OCI-M1 (cell line): ENCODE measurements at regions not wholly inside any gene's neighbourhood (a gene's known extent, or its start where the extent isn't known, plus 50 kb on each side); places are given as distances from the start of the nearest gene placed in this dataset.

Experiments
- DNase-seq: peaks from one replicate; lab custom pipeline; 2025; lab: John Stamatoyannopoulos, UW

GRCh38 chr7:28231176-28231575 lies 50.6 kb upstream of the JAZF1 start:
- DNase-seq, result no peak

GRCh38 chr7:28236560-28236959 lies 56.0 kb upstream of the JAZF1 start:
- DNase-seq, result no peak

GRCh38 chr7:28237363-28237762 lies 56.8 kb upstream of the JAZF1 start:
- DNase-seq, result no peak

- peak; percentile 9 for DNase-seq
Measured at GRCh38 chr7:28239823-28240204, 59.2 kb upstream of the JAZF1 start.

- DNase-seq, result no peak
Measured at GRCh38 chr7:28240481-28240880, 59.9 kb upstream of the JAZF1 start.

- DNase-seq, result no peak
Measured at GRCh38 chr7:28243861-28244260, 63.3 kb upstream of the JAZF1 start.

- no peak for DNase-seq
Measured at GRCh38 chr7:28245123-28245878, 64.7 kb upstream of the JAZF1 start.

- no peak for DNase-seq
Measured at GRCh38 chr7:28246921-28247461, 66.4 kb upstream of the JAZF1 start.

GRCh38 chr7:28258240-28258639 lies 77.6 kb upstream of the JAZF1 start:
- no peak for DNase-seq

GRCh38 chr7:28260969-28261368 lies 80.4 kb upstream of the JAZF1 start:
- DNase-seq, result no peak

GRCh38 chr7:28263622-28264271 lies 83.2 kb upstream of the JAZF1 start:
- DNase-seq, result no peak

GRCh38 chr7:28266402-28266801 lies 85.8 kb upstream of the JAZF1 start:
- no peak for DNase-seq

- DNase-seq, result no peak
Measured at GRCh38 chr7:28267012-28267411, 86.4 kb upstream of the JAZF1 start.

GRCh38 chr7:28269700-28270361 lies 89.2 kb upstream of the JAZF1 start:
- DNase-seq, result peak; percentile 33

- DNase-seq, result no peak
Measured at GRCh38 chr7:28270536-28270935, 89.9 kb upstream of the JAZF1 start.

GRCh38 chr7:28272461-28272877 lies 91.9 kb upstream of the JAZF1 start:
- DNase-seq, result peak; percentile 13

- no peak for DNase-seq
Measured at GRCh38 chr7:28276298-28276697, 95.7 kb upstream of the JAZF1 start.

GRCh38 chr7:28277364-28277763 lies 96.8 kb upstream of the JAZF1 start:
- no peak for DNase-seq

GRCh38 chr7:28277958-28278357 lies 97.4 kb upstream of the JAZF1 start:
- DNase-seq, result no peak

- no peak for DNase-seq
Measured at GRCh38 chr7:28280516-28280915, 99.9 kb upstream of the JAZF1 start.

GRCh38 chr7:28290496-28290895 lies 109.9 kb upstream of the JAZF1 start:
- no peak for DNase-seq

GRCh38 chr7:28291559-28291958 lies 111.0 kb upstream of the JAZF1 start:
- no peak for DNase-seq
